IPS-15b (cell line): ENCODE measurements at regions not wholly inside any gene's neighbourhood (a gene's known extent, or its start where the extent isn't known, plus 50 kb on each side); places are given as distances from the start of the nearest gene placed in this dataset.

Experiments used
- H3K27me3 ChIP-seq: one replicate; pipeline ENCODE4 v1.6.1; 2013; ENCODE audit warnings: low read length; ENCODE audit not compliant: control insufficient read depth, insufficient read depth
- H3K36me3 ChIP-seq: one replicate; pipeline ENCODE4 v1.6.1; 2013; ENCODE audit warnings: low read length; ENCODE audit not compliant: control insufficient read depth, insufficient read depth
- H3K4me1 ChIP-seq: one replicate; pipeline ENCODE4 v1.6.1; 2013; ENCODE audit warnings: mild to moderate bottlenecking, low read length; ENCODE audit not compliant: control insufficient read depth, insufficient read depth
- H3K4me3 ChIP-seq: one replicate; pipeline ENCODE4 v1.5.1; 2013; ENCODE audit warnings: low read depth, low read length
- H3K9ac ChIP-seq: one replicate; pipeline ENCODE4 v1.6.1; 2013; ENCODE audit warnings: low read depth, mild to moderate bottlenecking, low read length
- H3K9me3 ChIP-seq: one replicate; pipeline ENCODE4 v1.6.1; 2013; ENCODE audit warnings: mild to moderate bottlenecking, low read length; ENCODE audit not compliant: control insufficient read depth, insufficient read depth

GRCh38 chr10:21403256-21404015 is 122.0 kb downstream of the SKIDA1 start:
- H3K4me3 ChIP-seq, result no peak overlapping the region

DNA sequence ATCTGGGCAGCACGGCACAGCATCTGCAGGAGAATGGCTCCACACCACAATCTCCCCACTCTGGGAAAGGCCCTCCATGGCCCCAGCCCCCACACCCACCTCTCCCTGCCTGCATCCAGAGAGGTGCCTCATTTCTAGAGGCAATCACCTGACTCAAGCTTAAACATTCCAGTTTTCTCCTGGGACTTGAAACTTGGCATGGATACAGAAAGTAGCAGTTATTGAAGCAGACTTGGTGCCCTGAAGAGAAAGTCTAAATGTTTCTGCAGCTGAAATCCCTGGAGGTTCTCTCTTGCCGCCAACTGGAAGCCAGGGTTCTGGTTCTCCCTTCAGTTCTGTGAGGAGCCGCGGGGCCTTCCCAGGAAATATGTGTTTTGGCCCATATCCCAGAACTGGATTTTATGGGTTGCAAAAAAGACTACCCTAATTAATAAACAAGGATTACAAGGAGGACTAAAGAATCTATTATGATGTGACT is 122.8 kb downstream of the SKIDA1 start:
- Histone ChIP-seq H3K9ac (no peak overlapping the region), H3K4me1 (peaks cover 3% of the 10 kb centered on the region), H3K36me3 (no peaks in the 10 kb centered on the region), H3K9me3 (no peaks in the 10 kb centered on the region), H3K4me3 (no peak overlapping the region), H3K27me3 (no peaks in the 10 kb centered on the region)

More at GRCh38 chr10:21403256-21404015, 122.0 kb downstream of the SKIDA1 start:
- Histone ChIP-seq H3K4me1 (peaks cover 3% of the 10 kb centered on the region), H3K36me3 (no peaks in the 10 kb centered on the region), H3K9ac (no peak overlapping the region), H3K27me3 (no peaks in the 10 kb centered on the region), H3K9me3 (no peaks in the 10 kb centered on the region)

GRCh38 chr10:21401196-21401595 is 124.3 kb downstream of the SKIDA1 start:
- no peak overlapping the region for H3K4me3 ChIP-seq
- H3K27me3 ChIP-seq, result no peaks in the 10 kb centered on the region
- H3K9ac ChIP-seq, result no peak overlapping the region
- H3K36me3 ChIP-seq, result no peaks in the 10 kb centered on the region
- peaks cover 3% of the 10 kb centered on the region for H3K4me1 ChIP-seq
- H3K9me3 ChIP-seq, result no peaks in the 10 kb centered on the region

- Histone ChIP-seq H3K4me3 (no peak overlapping the region), H3K36me3 (no peaks in the 10 kb centered on the region), H3K4me1 (peaks cover 3% of the 10 kb centered on the region), H3K9me3 (no peaks in the 10 kb centered on the region), H3K27me3 (no peaks in the 10 kb centered on the region), H3K9ac (no peak overlapping the region)
Measured at GRCh38 chr10:21399392-21400035, 126.0 kb downstream of the SKIDA1 start.

DNA sequence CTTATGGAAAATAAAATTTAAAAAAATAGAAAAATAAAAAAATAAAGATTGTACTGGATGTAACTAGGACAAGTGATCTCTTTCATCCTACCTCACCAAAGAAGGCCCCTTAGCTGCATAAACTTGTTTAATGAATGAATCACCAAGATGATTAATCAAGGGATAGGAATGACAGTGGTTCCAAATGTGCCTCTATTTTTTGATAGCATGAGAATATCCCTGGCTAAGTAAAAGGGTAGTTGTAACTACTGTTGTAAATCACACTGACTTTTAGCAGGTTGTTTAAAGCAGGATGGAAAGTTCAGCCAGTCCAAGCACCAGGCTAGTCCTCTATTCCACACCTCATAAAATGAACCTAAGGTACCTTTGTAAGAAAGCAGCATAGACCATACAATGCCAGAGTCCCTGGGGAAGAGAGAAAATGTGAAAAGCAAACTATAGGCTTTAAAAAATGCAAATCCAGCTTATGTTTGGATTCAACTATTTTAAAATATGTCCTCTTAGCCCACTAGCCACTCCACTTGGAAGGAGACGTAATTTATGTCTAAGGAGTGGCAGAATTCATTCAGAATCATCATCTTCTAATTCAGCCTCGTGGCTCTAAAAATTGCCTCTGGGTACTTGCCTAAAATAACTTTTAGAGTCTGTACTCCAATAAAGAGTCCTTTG is 126.8 kb downstream of the SKIDA1 start:
- Histone ChIP-seq H3K4me1 (peaks cover 3% of the 10 kb centered on the region), H3K9me3 (no peaks in the 10 kb centered on the region), H3K9ac (no peak overlapping the region), H3K36me3 (no peaks in the 10 kb centered on the region), H3K27me3 (no peaks in the 10 kb centered on the region), H3K4me3 (no peak overlapping the region)

DNA sequence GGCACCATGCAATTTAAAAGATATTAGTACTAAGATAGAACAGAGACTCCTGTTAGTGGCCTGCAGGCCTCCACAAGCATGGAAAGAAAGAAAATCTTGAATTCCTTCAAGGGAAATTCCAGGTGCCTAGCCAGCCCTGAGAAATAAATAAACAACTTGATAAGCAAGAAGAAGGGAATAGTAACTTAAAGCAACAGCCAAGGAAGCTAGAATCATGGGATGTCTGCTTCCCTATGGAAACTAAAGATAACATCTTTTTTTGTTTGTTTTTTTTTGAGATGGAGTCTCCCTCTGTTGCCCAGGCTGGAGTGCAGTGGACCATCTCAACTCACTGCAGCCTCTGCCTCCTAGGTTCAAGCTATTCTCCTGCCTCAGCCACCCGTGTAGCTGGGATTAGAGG is 128.6 kb downstream of the SKIDA1 start:
- Histone ChIP-seq H3K9ac (no peak overlapping the region), H3K4me3 (no peak overlapping the region), H3K36me3 (no peaks in the 10 kb centered on the region), H3K27me3 (no peaks in the 10 kb centered on the region), H3K9me3 (no peaks in the 10 kb centered on the region), H3K4me1 (no peaks in the 10 kb centered on the region)

- Histone ChIP-seq H3K27me3 (no peaks in the 10 kb centered on the region), H3K9ac (no peak overlapping the region), H3K4me3 (no peak overlapping the region), H3K36me3 (no peaks in the 10 kb centered on the region), H3K4me1 (peaks cover 6% of the 10 kb centered on the region), H3K9me3 (no peaks in the 10 kb centered on the region)
Measured at GRCh38 chr10:21393931-21394330, 131.6 kb downstream of the SKIDA1 start.

- Histone ChIP-seq H3K4me3 (no peak overlapping the region), H3K4me1 (peaks cover 17% of the 10 kb centered on the region), H3K9me3 (no peaks in the 10 kb centered on the region), H3K9ac (no peak overlapping the region), H3K36me3 (no peaks in the 10 kb centered on the region), H3K27me3 (no peaks in the 10 kb centered on the region)
Measured at GRCh38 chr10:21388589-21388988, 136.9 kb downstream of the SKIDA1 start.

DNA sequence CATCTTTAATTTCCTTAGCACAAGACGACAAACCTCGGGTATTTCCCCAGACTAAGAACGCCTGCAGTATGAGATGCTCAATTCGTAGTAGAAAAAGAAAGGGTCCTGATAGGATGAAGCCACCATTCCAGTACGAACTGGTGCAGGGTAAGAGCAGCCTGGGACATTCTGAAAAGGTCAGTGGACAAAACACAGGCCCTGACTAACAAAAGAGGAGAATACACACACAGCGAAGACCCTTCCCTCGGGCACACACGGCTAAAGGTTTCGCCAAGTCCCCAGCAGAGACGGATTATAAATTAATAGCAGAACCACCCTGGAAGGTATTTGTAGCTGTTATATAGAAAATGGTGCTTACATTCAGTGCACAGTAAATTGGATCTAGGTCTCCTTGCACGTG is 137.6 kb downstream of the SKIDA1 start:
- H3K36me3 ChIP-seq, result no peaks in the 10 kb centered on the region
- no peaks in the 10 kb centered on the region for H3K9me3 ChIP-seq
- no peak overlapping the region for H3K4me3 ChIP-seq
- H3K4me1 ChIP-seq, result peaks cover 17% of the 10 kb centered on the region
- no peaks in the 10 kb centered on the region for H3K27me3 ChIP-seq
- H3K9ac ChIP-seq, result no peak overlapping the region

DNA sequence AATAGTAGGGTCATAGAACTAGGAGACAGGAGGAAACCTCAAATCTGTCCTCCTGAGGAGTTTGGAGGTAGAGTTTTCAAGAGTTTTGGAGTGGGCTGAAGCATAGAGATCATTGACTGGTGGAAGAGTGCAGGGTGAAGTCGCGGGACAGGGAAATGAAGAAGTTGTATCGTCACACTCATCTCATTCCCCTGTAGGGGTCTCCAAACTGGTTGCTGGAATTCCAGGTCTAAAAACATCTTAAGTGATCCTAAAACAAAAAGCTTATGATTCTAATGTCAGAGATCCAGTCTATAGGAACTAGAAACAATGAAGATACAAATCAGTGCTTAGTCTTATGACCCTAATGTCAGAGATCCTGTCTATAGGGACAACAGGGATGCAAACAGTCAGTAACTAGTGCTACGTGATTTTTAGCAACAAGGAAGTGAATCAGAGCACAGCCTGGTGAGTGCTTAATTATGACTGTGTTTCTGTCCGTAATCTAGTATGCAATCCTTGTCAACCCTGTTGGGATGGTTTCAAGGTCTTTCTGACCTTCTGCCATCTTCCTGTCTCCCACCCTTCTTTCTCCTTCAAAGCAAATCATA is 139.4 kb downstream of the SKIDA1 start:
- H3K36me3 ChIP-seq, result no peaks in the 10 kb centered on the region
- no peaks in the 10 kb centered on the region for H3K9me3 ChIP-seq
- no peaks in the 10 kb centered on the region for H3K27me3 ChIP-seq
- H3K4me3 ChIP-seq, result no peak overlapping the region
- H3K4me1 ChIP-seq, result peaks cover 14% of the 10 kb centered on the region
- H3K9ac ChIP-seq, result no peak overlapping the region

DNA sequence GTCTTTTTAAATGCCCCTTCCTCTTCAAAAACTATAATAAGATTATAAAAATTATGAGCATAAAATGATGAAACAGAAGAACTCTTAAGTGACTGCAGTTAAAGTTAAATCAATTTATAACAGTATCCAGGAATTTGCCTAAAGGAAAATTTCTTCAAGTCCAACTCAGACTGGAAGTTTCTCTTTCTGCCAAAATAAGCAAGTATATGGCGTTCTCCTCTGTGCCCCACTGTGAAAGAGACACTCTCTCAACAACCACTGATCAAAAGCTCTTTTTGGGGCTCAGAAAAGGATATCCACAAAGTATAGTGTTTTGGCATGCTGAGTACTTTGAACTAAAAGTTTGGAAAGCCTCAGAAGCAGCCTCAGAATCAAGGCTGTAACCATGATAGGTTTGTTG is 139.9 kb downstream of the SKIDA1 start:
- Histone ChIP-seq H3K36me3 (no peaks in the 10 kb centered on the region), H3K9ac (no peak overlapping the region)

More for the DNA sequence above, 139.9 kb downstream of the SKIDA1 start:
- Histone ChIP-seq H3K9me3 (no peaks in the 10 kb centered on the region), H3K4me3 (no peak overlapping the region), H3K4me1 (peaks cover 12% of the 10 kb centered on the region), H3K27me3 (no peaks in the 10 kb centered on the region)
